ENCODE measurements at regions not wholly inside any gene's neighbourhood (a gene's known extent, or its start where the extent isn't known, plus 50 kb on each side); places are given as distances from the start of the nearest gene placed in this dataset.
A peak's percentile ranks its signal among the peaks of the same experiment; 100 is the strongest.

DNA sequence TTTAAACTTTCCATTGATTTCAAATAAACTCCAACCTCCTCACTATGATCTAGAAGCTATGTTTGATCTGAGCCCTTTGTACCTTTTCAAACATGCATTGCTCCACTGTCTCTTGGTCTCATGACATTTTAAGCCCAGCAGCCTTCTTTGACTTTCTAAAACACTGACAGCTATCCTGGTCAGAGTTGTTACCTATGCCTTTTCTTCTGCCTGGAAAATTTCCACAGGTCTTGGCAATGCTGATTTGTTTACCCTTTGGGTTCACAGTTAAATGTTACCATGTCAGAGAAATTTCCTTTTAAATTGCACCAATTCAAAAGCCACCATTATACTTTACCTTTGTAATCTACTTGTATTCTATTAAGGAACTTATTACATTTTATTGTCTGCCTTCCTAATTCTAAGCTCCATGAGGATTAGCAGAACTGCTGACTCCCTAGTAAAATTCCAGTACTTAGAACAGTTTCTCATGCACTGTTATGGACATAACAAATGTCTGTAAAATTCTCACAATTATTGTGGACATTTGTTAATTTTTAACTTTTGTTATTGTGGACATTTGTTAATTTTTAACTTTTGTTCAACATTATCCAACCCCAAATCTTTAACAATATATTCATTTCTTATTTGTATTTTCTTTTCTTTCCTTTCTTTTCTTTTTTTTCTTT, 1064.4 kb downstream of the NCAM2 start:
- H3K36me3 ChIP-seq (ENCODE audit: insufficient read depth, insufficient read length, low read length), result no peaks in the 10 kb centered on the region
- no peaks in the 10 kb centered on the region for H3K9me3 ChIP-seq (ENCODE audit: insufficient read depth, low read length)
- no peak for TF ChIP-seq SUZ12 (IDR thresholded peaks at IDR 0.05; ENCODE audit: extremely low read depth, insufficient read depth, insufficient read length)
- TF ChIP-seq ZNF274 (IDR thresholded peaks at IDR 0.05; ENCODE audit: low read depth, low read length), result no peak
- TF ChIP-seq YY1 (IDR thresholded peaks at IDR 0.05; ENCODE audit: insufficient read depth, insufficient read length), result no peak
- H3K4me3 ChIP-seq (ENCODE audit: insufficient read length, low read depth), result no peak overlapping the region
- DNase-seq (ENCODE audit: low read depth, low spot score), result no peak
- no peak overlapping the region for H3K9ac ChIP-seq (ENCODE audit: insufficient read length, low read depth)
- no peaks in the 10 kb centered on the region for H3K27me3 ChIP-seq (ENCODE audit: insufficient read depth, insufficient read length)
- H3K4me1 ChIP-seq (ENCODE audit: insufficient read depth, insufficient read length), result no peaks in the 10 kb centered on the region

- Histone ChIP-seq H3K27me3 (ENCODE audit: insufficient read depth, insufficient read length) (no peaks in the 10 kb centered on the region), H3K4me1 (ENCODE audit: insufficient read depth, insufficient read length) (no peaks in the 10 kb centered on the region), H3K4me3 (ENCODE audit: insufficient read length, low read depth) (no peak overlapping the region), H3K9me3 (ENCODE audit: insufficient read depth, low read length) (no peaks in the 10 kb centered on the region), H3K36me3 (ENCODE audit: insufficient read depth, insufficient read length, low read length) (no peaks in the 10 kb centered on the region), H3K9ac (ENCODE audit: insufficient read length, low read depth) (no peak overlapping the region)
- no peak for DNase-seq (ENCODE audit: low read depth, low spot score)
- TF ChIP-seq SUZ12 (IDR thresholded peaks at IDR 0.05; ENCODE audit: extremely low read depth, insufficient read depth, insufficient read length) (no peak), YY1 (IDR thresholded peaks at IDR 0.05; ENCODE audit: insufficient read depth, insufficient read length) (no peak), ZNF274 (IDR thresholded peaks at IDR 0.05; ENCODE audit: low read depth, low read length) (no peak)
Measured at GRCh38 chr21:22063140-22063539, 1064.9 kb downstream of the NCAM2 start.

GRCh38 chr21:22076471-22076870, 1078.3 kb downstream of the NCAM2 start:
- no peak overlapping the region for H3K9ac ChIP-seq (ENCODE audit: insufficient read length, low read depth)
- TF ChIP-seq YY1 (IDR thresholded peaks at IDR 0.05; ENCODE audit: insufficient read depth, insufficient read length) (no peak), ZNF274 (IDR thresholded peaks at IDR 0.05; ENCODE audit: low read depth, low read length) (no peak), SUZ12 (IDR thresholded peaks at IDR 0.05; ENCODE audit: extremely low read depth, insufficient read depth, insufficient read length) (no peak)
- no peaks in the 10 kb centered on the region for H3K36me3 ChIP-seq (ENCODE audit: insufficient read depth, insufficient read length, low read length)
- no peak overlapping the region for H3K4me3 ChIP-seq (ENCODE audit: insufficient read length, low read depth)
- H3K27me3 ChIP-seq (ENCODE audit: insufficient read depth, insufficient read length), result no peaks in the 10 kb centered on the region
- H3K4me1 ChIP-seq (ENCODE audit: insufficient read depth, insufficient read length), result peaks cover 2% of the 10 kb centered on the region
- DNase-seq (ENCODE audit: low read depth, low spot score), result peak; percentile 60
- peaks cover 10% of the 10 kb centered on the region for H3K9me3 ChIP-seq (ENCODE audit: insufficient read depth, low read length)

DNA sequence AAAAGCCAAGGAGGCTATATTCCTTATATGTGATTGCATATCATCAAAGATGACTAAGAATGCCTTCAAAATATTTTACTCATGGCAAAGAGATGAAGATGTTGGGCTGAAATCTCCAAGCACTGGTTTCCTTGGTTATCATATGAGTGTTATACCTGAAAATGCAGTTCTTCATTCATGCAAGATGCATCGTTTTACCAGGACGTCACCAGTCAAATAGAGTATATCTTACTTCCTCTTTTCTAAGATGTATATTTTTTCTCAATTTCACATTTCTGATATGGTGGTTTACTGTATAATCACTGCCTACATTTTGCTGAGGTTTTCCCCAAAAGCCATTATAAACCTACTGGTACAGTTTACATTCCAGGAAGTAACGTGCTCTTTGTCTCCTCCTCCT, 1085.7 kb downstream of the NCAM2 start:
- Histone ChIP-seq H3K9ac (ENCODE audit: insufficient read length, low read depth) (no peak overlapping the region), H3K27me3 (ENCODE audit: insufficient read depth, insufficient read length) (no peaks in the 10 kb centered on the region), H3K36me3 (ENCODE audit: insufficient read depth, insufficient read length, low read length) (peaks cover 2% of the 10 kb centered on the region), H3K4me3 (ENCODE audit: insufficient read length, low read depth) (no peak overlapping the region), H3K9me3 (ENCODE audit: insufficient read depth, low read length) (peaks cover 16% of the 10 kb centered on the region), H3K4me1 (ENCODE audit: insufficient read depth, insufficient read length) (no peaks in the 10 kb centered on the region)
- TF ChIP-seq ZNF274 (IDR thresholded peaks at IDR 0.05; ENCODE audit: low read depth, low read length) (no peak), SUZ12 (IDR thresholded peaks at IDR 0.05; ENCODE audit: extremely low read depth, insufficient read depth, insufficient read length) (no peak), YY1 (IDR thresholded peaks at IDR 0.05; ENCODE audit: insufficient read depth, insufficient read length) (no peak)
- no peak for DNase-seq (ENCODE audit: low read depth, low spot score)

DNA sequence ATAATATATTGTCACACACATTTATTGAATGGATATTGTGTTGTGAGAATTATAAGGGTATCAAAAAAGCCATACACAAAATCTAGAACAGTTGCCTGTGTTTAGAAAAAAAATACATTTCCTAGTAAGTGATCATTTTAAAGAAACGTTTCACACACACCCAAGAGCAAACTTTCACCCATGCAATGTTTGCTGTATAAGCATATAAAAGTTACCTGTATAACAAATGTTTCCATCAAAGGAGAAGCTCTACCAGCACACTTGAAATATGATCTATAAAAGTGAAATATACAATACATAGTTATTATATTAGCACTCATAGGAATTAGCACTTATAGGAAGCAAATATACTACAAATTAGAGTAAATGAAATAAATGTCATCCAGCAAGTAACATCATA, 1098.1 kb downstream of the NCAM2 start:
- Histone ChIP-seq H3K9me3 (ENCODE audit: insufficient read depth, low read length) (peaks cover 8% of the 10 kb centered on the region; the same call in 1 of the 2 replicates), H3K4me3 (ENCODE audit: insufficient read length, low read depth) (no peak overlapping the region), H3K36me3 (ENCODE audit: insufficient read depth, insufficient read length, low read length) (peaks cover 9% of the 10 kb centered on the region), H3K27me3 (ENCODE audit: insufficient read depth, insufficient read length) (no peaks in the 10 kb centered on the region), H3K9ac (ENCODE audit: insufficient read length, low read depth) (no peak overlapping the region), H3K4me1 (ENCODE audit: insufficient read depth, insufficient read length) (no peaks in the 10 kb centered on the region)
- no peak for TF ChIP-seq SUZ12 (IDR thresholded peaks at IDR 0.05; ENCODE audit: extremely low read depth, insufficient read depth, insufficient read length)
- TF ChIP-seq YY1 (IDR thresholded peaks at IDR 0.05; ENCODE audit: insufficient read depth, insufficient read length), result no peak
- TF ChIP-seq ZNF274 (IDR thresholded peaks at IDR 0.05; ENCODE audit: low read depth, low read length), result no peak
- DNase-seq (ENCODE audit: low read depth, low spot score), result no peak

GRCh38 chr21:22106720-22107410, 1108.7 kb downstream of the NCAM2 start:
- Histone ChIP-seq H3K36me3 (ENCODE audit: insufficient read depth, insufficient read length, low read length) (no peaks in the 10 kb centered on the region), H3K9me3 (ENCODE audit: insufficient read depth, low read length) (no peaks in the 10 kb centered on the region), H3K4me1 (ENCODE audit: insufficient read depth, insufficient read length) (no peaks in the 10 kb centered on the region), H3K27me3 (ENCODE audit: insufficient read depth, insufficient read length) (no peaks in the 10 kb centered on the region), H3K9ac (ENCODE audit: insufficient read length, low read depth) (no peak overlapping the region), H3K4me3 (ENCODE audit: insufficient read length, low read depth) (no peak overlapping the region)
- TF ChIP-seq SUZ12 (IDR thresholded peaks at IDR 0.05; ENCODE audit: extremely low read depth, insufficient read depth, insufficient read length) (no peak), YY1 (IDR thresholded peaks at IDR 0.05; ENCODE audit: insufficient read depth, insufficient read length) (no peak), ZNF274 (IDR thresholded peaks at IDR 0.05; ENCODE audit: low read depth, low read length) (no peak)
- DNase-seq (ENCODE audit: low read depth, low spot score), result no peak

DNA sequence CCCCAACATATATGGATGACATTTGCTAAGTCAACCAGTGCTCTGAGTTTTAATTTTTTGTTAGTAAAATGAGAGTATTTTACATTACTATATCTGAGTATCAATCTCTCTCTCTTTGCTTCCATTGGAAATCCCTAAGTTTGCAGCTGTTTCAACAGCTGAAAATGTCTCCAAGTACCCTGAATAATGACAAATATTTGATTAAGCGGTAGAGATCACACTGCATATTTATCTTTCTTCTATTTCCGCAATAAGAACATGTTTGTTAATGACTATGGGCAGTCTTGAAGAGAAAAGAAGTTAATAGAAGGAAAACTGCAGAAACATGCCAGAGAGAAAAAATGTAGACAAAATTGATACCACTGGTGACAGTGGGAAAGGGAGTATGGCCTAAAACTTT, 1117.5 kb downstream of the NCAM2 start:
- Histone ChIP-seq H3K9me3 (ENCODE audit: insufficient read depth, low read length) (peaks cover 2% of the 10 kb centered on the region; the same call in 1 of the 2 replicates), H3K36me3 (ENCODE audit: insufficient read depth, insufficient read length, low read length) (peaks cover 6% of the 10 kb centered on the region), H3K4me1 (ENCODE audit: insufficient read depth, insufficient read length) (no peaks in the 10 kb centered on the region), H3K9ac (ENCODE audit: insufficient read length, low read depth) (no peak overlapping the region), H3K27me3 (ENCODE audit: insufficient read depth, insufficient read length) (no peaks in the 10 kb centered on the region), H3K4me3 (ENCODE audit: insufficient read length, low read depth) (no peak overlapping the region)
- TF ChIP-seq SUZ12 (IDR thresholded peaks at IDR 0.05; ENCODE audit: extremely low read depth, insufficient read depth, insufficient read length), result no peak
- DNase-seq (ENCODE audit: low read depth, low spot score), result no peak

Measured in NT2/D1 (cell line).